ENCODE measurements at regions not wholly inside any gene's neighbourhood (a gene's known extent, or its start where the extent isn't known, plus 50 kb on each side); places are given as distances from the start of the nearest gene placed in this dataset.

DNA sequence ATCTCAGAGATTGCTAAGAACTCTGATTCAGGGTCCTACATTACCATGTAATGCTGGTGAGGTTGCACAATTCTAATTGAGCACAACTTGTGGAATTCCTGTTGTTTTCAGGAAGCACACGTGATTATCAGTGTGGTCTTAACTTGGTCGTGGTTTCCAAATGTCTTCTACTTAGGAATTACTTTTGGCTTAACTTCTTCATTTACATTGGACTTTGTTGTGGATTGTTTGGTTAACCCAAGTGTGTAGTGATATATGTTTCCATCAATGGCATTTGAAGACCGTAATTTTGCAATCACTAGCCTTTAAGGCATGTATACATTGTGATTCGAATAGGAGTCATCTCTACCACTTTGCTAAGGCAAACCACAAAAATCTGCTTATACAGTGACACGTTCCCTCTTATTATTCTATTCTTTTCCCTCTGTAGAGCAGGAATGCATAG lies 373.3 kb downstream of the IRS1 start:
- peak; percentile 32 for DNase-seq

DNA sequence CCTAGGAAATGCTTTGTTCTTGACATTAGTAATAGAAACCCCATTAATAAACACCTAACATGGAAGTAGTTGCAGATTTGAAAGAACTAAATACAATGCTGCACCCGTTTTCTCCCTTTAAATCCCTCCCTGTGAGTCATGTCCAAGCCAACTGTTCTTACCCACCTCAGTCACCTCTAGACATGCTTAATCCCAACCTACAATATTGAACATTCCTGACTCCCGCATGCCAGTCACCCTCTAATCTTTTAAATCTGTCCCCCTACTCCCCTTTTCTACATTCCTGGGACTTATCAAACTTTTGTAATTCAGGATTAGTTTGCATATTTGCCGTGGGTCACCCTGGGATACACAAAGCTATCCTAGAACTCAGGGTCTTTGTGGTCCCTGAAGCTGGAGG lies 374.6 kb downstream of the IRS1 start:
- DNase-seq = no peak

DNA sequence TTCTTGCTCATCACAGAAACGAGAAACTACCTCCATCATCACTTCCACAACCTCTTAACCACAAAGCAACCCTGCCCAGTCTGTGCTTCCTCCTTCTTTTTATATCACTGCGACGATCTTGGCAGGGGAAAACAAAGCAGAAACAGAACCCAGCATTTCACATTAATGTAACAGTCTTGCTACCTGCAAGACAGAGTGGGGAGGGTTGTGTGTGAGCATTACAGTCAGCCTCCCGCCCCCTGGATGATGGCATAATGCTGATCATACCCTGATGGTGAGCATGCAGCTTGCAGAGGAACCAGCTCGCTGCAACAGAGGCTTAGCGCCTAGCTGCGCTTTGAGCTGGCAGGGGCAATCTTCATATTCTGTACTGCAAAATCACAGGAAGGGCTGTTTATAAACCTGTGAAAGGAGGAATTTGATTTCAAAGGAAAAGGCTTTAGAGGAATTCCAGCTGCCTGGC lies 376.1 kb downstream of the IRS1 start:
- peak; percentile 88 for DNase-seq

DNA sequence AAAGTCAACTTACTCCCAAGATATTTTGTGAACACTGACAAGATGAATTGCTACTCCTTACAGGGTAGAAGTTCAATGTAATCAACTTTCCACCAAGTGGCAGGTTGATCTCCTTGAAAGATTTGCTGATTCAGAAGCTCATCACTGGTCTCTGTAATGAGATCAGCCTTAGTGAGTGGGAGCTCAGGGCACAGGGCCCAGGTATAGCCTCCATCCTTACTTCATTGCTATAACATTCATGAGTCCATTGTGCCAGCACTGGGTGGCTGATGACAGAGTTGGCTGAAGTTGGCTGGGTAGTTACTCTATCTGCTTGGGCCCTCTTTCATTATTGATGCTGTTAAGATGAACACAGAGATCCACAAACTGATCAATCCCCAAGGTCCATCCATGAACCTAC lies 379.0 kb downstream of the IRS1 start:
- DNase-seq = no peak

DNA sequence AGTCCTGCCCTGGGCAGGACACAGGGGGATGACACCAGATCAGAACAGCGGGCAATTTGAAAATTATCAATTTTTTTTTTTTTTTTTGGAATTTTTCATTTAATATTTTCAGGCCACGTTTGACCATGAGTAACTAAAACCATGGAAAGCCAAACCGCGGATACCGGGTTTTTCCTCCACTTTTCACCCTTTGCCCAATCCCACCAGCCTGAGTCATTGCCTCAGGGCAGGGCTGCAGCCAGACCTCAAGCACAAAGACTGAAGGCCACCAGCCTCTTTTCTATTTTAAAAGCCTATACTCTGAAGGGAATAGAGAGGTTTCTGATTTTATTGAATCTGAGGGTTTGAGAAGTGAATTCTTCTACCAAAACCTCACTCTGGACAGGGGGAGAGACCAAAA lies 381.1 kb downstream of the IRS1 start:
- DNase-seq = no peak

DNA sequence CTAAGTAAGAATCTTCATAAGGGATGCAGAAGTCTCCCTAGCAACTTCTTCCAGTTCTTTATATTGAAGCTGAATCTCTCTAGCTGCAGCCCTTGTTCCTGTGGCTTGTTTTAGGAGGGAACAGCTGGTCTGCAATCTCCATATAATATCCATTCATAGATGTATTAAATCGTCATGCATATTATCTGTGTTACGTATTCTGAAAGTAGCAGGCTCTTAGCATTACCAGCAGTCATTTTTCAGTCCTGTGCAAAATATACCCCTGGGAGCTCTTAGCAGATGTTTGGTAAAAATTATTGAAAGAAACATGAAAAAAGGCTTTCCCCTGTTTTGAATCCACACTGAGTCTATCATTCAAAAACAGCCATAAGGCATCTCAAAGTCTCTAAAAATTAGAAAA lies 385.3 kb downstream of the IRS1 start:
- no peak for DNase-seq

DNA sequence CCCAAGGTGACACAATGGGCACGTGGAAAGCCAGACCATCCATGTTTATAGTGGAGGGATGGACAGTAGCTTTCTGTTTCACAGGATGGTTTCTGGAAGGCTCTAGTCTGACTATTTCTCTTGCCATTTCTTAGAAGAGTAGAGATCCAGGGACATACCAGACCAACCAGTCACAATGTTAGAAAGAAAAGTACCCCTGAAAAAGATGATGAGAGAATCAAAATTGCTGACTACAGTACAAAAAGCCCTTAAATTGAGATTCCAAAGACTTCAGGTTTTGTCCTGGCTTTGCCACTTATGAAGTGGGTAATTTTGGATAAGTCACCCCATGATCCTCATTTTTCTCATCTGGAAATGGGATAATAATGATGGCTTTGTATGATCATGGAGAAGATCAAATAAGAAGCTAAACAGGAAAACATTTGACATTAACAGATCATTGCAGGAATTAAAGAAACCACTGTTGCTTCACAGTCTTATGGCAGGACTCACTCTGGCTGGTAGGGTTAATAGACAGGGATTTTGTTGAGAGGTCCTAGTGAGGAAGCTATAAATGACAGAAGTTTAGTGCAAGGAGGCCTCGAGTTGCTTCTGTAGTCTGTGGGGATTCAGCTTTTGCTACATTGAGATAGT lies 386.0 kb downstream of the IRS1 start:
- DNase-seq = no peak

DNA sequence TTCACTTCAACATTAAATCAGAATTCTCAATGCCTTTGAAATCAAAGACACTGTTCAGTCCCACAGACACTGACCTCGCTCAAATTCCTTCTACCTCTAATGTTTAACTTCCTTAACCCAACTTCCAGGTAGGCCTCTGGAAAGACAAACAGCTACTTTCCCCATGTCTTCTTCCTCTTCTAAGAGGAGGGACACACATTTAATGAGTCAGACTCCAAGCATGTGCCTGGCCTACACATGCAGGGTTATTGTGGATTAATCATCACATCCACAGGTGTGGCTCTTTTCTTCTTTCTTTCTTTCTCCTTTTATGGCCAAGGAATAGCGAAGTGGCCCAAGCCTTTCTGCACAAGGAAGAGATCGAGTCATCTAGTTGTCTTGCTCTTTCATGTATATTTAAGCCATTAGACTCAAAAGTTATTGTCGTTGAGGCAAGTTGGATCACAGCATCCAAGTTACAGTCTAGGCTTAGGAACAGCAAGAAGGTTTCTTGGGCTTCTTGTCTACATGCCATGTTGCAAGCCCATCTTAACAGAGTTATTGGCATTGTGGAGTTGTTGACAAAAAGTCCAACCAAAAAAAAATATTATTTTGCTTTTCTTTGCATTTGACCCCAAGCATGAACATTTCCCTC lies 387.8 kb downstream of the IRS1 start:
- DNase-seq = no peak

DNA sequence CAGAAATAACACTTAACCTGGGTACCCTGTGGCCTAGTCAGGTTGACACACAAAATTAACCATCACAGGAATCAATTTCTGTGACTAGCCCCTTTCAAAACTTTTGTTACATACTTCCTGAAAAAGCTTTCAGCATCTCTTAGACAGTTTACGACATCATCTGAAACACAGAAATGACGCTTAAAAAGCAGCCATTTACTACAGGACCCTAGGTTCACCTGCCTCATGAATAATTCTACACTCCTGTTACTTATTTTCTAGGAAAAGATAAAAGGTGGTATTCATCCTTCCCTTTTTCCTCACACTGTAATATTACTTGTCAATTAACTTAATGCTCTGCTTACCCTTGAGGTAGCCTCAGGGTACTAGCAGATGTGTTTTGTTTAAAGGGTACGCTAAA lies 388.4 kb downstream of the IRS1 start:
- DNase-seq = peak; percentile 21

DNA sequence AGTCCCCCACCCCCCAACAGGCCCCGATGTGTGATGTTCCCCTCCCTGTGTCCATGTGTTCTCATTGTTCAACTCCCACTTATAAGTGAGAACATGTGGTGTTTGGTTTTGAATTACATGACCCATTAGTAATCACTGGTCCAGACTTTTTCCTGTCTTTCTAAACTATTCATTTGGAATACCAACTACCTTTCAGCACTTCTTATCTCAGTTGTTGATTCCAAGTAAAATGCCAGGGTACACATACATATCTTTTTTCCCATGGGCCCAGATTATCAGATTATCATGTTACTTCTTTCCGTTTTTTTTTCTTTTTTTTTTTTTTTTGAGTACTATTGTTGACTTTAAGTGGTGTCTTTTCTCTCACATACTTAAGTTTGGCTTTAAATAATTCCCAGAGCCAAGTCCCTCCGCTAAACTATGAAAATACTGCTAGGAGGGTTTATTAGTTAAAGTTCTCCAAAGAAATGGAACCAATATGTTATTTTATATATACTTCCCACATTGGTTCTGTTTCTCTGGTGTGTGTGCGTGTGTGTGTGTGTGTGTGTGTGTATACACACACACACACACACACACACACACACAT lies 389.3 kb downstream of the IRS1 start:
- DNase-seq = no peak

DNA sequence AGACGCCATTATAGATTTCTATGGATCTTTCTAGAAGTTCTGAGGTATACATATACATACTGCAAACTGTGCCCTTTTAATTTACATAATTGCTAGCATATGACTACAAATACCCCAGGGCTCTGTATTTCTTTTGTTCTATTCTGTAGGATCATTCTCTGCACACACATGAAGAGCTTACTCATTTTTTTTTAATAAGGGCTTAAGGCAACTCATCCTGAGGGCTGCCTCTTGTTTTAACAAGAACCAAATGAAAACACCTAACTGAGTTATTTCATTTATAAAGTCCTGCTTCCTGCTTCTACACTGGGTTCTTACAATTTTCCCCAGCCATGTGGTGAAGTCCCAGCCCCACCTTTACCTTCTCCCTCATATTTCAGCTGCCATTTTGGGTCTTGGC lies 390.5 kb downstream of the IRS1 start:
- DNase-seq = no peak

DNA sequence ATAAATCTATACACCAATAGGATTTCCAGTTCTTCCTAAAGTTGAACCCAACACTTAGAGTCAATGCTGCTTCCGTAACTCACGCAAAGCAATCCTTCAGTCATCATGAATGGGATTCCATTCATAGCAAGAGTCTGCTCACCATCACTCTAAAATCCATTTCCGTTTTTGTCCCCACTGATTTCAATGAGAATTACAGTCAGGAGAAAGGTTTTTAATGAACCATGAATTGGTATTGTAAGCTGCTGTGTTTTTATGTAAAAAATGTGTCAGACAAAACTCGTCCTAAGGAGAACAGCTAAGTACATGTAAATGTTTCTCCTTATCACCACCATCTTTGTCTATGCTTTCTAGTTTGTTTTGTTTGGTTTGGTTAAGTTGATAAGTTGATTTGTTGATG lies 391.5 kb downstream of the IRS1 start:
- DNase-seq = no peak

DNA sequence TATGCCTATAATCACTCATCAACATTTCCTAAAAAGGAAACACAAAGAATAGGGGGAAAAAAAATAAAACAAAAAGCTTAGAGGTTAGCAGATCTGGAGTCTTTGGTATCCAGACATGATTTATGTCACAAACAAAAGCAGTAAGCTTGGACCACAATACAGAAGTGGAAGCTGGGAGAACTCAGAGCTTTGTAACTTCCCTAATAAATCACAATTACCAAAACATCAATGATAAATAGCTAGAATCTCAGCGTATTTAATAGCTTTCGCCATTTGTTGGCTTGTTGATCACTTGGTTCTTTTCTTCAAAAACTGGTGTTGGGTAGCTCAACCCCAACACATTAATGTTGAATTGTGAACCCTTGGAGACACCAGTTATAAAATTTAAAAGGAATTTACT lies 392.5 kb downstream of the IRS1 start:
- peak; percentile 8 for DNase-seq

DNA sequence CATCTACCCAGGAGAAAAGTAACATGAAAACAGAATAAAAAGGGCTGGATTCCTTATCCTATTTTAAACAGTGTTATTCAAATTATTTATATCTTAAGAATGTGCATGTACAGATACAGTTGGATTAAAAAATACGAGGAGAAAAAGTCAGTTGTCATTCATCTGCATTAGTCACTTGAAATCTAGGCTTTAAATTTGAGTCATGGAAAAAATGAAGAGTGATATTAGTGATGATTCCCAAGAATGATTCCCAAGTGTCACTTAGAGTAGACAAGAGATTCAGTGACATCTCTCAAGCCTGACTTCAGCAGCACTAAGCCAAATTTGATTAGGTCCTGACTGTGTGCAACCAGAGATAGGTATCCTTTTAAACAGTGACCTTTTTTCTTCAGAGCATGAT lies 394.2 kb downstream of the IRS1 start:
- no peak for DNase-seq

DNA sequence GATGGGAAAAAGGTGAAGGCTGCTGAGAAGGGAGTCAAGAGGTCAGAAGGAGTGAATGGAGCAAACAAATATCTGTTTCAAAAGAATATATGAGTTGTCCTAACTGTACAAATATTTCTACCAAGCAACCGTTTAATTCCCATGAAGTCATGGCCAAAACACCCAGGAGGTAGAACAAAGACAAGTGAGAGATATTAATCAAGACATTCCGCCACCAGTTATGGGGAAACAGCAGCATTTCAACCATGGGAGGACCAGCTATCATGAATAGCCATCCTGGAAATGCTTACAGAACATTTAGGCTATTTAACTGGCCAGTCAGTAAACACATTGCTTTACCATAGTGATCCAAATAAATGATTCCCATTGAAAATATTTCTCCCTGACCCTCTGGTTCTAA lies 396.3 kb downstream of the IRS1 start:
- no peak for DNase-seq

DNA sequence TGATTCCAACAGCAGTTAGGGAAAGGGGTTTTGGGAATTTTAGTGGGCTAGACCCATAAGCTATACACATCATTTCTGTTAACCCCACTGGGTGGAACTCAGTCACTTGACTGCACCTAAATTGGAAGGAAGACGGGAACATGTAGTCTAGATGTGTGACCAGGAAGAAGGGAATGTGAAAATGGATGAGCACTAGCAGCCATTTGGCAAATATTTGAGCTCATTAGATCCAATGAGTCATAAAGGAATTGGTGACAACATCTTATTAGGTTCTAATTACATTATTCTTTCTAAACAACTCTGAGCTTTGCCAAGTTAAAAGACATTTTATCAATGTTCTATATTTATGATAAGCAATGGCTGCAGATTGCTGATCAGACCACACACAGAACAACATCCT lies 400.6 kb downstream of the IRS1 start:
- DNase-seq = no peak

DNA sequence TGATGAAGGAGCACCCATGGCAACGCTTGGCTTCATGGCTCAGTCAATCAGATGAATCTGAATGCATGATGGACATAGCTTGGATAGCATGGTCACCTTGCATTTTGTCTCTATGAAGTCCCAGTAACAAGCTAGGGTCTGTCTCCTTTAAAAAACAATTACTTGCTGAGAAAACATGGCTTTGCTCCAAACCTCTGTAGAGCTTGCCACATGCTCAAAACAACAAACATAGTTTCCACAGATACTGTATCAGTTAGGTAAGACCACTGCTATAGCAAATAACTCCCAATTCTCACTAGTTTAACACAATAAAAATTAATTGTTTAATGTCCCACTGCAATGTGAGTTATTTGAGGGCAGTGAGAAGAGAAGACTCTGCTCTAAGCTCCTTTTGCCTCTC lies 401.0 kb downstream of the IRS1 start:
- DNase-seq = no peak

DNA sequence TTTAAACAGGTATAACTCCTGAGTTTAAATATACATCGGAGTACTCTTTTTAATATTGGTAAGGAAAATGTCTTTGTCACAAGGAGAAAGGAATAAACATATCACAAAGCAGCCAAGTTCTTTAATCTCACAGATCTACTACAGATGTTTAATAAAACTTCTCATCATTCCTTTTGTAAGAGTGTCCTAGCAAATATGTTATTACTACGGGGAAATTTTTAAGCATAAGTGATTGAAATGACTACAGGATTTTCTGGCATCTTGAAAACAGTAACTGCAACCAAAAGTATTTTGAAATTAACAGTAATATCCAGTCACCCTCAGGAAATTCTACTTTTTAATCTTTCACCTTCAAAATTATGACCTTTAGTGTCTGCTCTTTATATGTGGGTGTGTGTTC lies 403.1 kb downstream of the IRS1 start:
- no peak for DNase-seq

DNA sequence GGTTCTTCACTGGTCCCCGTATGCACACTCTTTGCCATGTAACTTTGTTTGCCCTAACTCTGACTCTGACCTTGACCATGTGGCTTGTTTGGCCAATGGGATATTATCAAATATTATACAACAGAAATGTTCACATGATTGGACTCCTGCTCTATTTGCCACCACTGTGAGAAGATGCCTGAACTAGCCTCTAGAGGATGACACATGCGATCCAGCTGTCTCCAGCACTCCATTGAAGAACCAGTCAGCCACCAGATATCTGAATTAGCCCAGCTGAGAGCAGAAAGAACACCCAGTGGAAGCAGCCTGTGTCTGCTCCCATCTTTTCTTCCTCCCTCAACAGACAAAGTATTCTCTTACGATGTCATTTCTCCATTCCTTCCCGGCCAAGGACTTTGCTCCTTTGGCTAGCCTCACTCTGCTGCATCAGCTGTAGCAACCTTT lies 412.1 kb downstream of the IRS1 start:
- DNase-seq = no peak

DNA sequence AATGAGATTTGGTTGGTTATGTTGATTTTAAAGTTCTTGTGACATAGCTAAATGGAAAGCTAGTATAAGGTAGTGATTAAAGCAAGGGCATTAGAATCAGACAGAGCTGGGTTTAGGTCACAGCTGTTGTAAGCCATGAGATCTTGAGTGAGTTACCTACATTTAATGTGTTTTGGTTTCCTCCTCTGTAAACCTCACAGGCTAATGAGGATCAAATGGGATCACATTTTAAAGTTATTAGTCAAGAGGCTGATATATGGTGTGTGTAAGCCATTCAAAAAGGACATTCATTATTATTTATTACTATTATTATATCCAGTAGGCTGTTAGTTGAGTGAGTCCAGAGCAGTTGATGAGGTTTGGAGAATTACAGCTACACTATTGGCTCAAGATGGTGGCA lies 416.2 kb downstream of the IRS1 start:
- DNase-seq = no peak

DNA sequence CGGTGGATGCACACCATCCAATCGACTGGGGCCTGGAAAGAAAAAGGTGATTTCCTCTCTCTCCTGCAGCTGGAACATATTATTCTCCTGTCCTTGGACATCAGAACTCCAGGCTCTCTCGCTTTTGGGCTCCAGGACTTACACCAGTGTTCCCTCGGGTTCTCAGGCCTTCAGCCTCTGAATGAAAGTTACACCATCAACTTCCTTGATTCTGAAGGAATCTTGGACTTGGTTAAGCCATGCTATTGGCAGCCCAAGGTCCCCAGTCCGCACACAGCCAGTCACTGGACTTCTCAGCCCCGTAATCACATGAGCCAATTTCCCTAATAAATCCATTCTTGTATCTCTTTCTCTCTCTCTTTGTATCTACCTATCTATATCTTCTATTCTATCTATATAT lies 418.9 kb downstream of the IRS1 start:
- DNase-seq = no peak

DNA sequence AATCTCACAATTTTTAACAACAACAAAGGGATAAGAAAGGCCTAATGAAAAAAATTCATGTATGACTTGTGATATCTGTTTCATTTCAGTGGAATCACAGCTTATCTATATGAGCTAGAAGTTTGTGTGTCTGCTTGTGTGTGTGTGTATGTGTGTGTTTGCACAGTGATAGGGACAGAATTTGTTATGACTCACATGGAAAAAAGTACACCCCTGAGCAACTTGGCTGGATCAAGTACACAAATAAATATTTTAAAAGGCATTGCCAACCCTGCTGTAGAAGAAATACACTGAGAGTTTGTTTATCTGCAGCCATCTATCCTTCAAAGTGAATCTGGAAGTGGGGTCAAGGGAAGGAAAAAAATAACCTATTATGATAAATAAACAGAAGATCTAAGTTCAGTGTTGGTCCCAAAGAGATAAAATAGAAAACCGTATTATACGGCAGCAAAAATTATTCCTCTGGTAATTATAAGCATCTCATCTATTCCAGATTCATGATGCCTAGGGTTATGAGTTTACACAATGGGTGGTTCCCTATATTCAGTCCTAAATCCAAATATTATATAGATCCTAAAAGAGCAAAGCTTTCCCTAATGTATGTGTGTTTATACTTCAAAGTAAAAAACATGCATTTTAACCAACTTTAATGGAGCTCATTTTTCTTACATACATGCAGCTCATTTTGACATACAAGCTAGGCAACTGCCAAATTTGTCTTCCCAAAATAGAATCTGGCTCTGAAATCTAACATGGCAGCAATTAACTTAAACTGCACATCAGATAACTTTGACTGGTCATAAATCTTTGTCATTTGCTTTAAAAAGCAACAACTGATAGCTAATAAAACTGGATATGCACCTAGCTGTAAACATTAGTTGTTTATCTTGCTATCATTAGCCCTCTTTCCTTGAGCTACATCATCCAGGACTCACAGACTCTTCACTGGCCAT lies 420.6 kb downstream of the IRS1 start:
- DNase-seq = no peak

DNA sequence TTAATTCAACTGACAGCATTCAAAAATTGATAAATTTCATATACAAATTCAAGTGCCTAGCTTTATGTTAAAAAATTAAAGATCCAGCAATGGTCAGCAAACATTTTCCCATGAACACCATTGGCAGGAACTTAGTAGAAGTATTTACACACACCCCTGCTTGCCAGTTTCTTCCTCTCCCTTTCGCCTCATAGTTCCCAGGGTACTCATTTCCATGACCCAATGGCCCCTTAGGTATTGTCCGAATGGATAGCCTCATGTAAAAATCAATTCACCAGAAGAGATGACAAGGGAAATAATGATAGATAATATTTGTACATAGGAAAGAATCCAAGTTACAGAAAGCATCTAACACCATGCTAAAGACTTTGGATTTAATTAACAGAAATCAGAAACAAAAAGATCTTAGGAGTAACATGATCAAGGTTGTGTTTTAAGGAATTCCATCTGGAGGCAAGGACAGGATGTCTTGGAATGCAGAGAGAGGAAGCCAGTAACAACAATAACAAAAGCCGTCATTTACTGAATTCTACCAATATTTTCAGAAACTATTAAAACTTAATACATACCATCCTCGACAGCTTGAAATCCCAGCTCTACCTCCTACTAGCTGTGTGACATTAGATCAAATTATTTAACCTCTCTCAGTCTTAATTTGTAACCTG lies 423.0 kb downstream of the IRS1 start:
- DNase-seq = no peak

All from inflammatory macrophage treated with lipopolysaccharide for 4 hours (primary cell).